ENCODE measurements at regions not wholly inside any gene's neighbourhood (a gene's known extent, or its start where the extent isn't known, plus 50 kb on each side); places are given as distances from the start of the nearest gene placed in this dataset.
"Not testable (repeated sequence)": the region's sequence is repeated elsewhere in the genome, so short reads cannot be mapped to it uniquely, and the experiment has no call there.

GRCh38 chr15:88965097-88965496, 51.9 kb upstream of the MFGE8 start:
- not testable (repeated sequence) for H3K4me1 ChIP-seq (ENCODE audit: low read length); H3K4me2 ChIP-seq (ENCODE audit: low read length); H2AFZ ChIP-seq (ENCODE audit: low read depth, low read length); H3K4me3 ChIP-seq (ENCODE audit: low read length); H3K9me3 ChIP-seq (ENCODE audit: insufficient read depth, low read length); H3K27ac ChIP-seq (ENCODE audit: low read length); H3K36me3 ChIP-seq (replicated peaks; ENCODE audit: low read depth, low read length); H3K79me2 ChIP-seq (ENCODE audit: low read length); H3K9ac ChIP-seq (ENCODE audit: low read length); H4K20me1 ChIP-seq (ENCODE audit: insufficient read depth, low read length)
- peaks cover 13% of the 10 kb centered on the region; the same call in 1 of the 2 replicates for H3K27me3 ChIP-seq (ENCODE audit: low read depth, low read length)

GRCh38 chr15:88970232-88970631, 57.1 kb upstream of the MFGE8 start:
- H3K27ac ChIP-seq (ENCODE audit: low read length), result no peak overlapping the region
- H3K79me2 ChIP-seq (ENCODE audit: low read length), result no peaks in the 10 kb centered on the region
- H3K9me3 ChIP-seq (ENCODE audit: insufficient read depth, low read length), result no peaks in the 10 kb centered on the region
- no peak overlapping the region for H3K4me3 ChIP-seq (ENCODE audit: low read length)
- peaks cover 2% of the 10 kb centered on the region; the same call in 1 of the 2 replicates for H3K27me3 ChIP-seq (ENCODE audit: low read depth, low read length)
- no peak overlapping the region for H3K9ac ChIP-seq (ENCODE audit: low read length)
- peaks cover 5% of the 10 kb centered on the region for H3K4me1 ChIP-seq (ENCODE audit: low read length)
- no peaks in the 10 kb centered on the region for H4K20me1 ChIP-seq (ENCODE audit: insufficient read depth, low read length)
- H3K4me2 ChIP-seq (ENCODE audit: low read length), result no peak overlapping the region
- no peaks in the 10 kb centered on the region for H3K36me3 ChIP-seq (replicated peaks; ENCODE audit: low read depth, low read length)
- TF ChIP-seq EZH2phosphoT487 (IDR thresholded peaks at IDR 0.05; ENCODE audit: low read depth) (no peak), CTCF (IDR thresholded peaks at IDR 0.05; ENCODE audit: low read depth, low read length) (no peak)
- no peak overlapping the region for H2AFZ ChIP-seq (ENCODE audit: low read depth, low read length)

GRCh38 chr15:88974392-88974791, 61.2 kb upstream of the MFGE8 start:
- no peak overlapping the region for H3K9ac ChIP-seq (ENCODE audit: low read length)

GRCh38 chr15:88975891-88976290, 62.7 kb upstream of the MFGE8 start:
- Histone ChIP-seq H2AFZ (ENCODE audit: low read depth, low read length) (no peak overlapping the region), H3K36me3 (replicated peaks; ENCODE audit: low read depth, low read length) (no peaks in the 10 kb centered on the region), H3K9ac (ENCODE audit: low read length) (no peak overlapping the region), H3K9me3 (ENCODE audit: insufficient read depth, low read length) (no peaks in the 10 kb centered on the region), H3K4me3 (ENCODE audit: low read length) (no peak overlapping the region), H3K27me3 (ENCODE audit: low read depth, low read length) (peaks cover 22% of the 10 kb centered on the region), H3K27ac (ENCODE audit: low read length) (no peak overlapping the region), H3K79me2 (ENCODE audit: low read length) (no peaks in the 10 kb centered on the region), H3K4me2 (ENCODE audit: low read length) (no peak overlapping the region), H3K4me1 (ENCODE audit: low read length) (peaks cover 5% of the 10 kb centered on the region), H4K20me1 (ENCODE audit: insufficient read depth, low read length) (no peaks in the 10 kb centered on the region)
- TF ChIP-seq EZH2phosphoT487 (IDR thresholded peaks at IDR 0.05; ENCODE audit: low read depth) (no peak), CTCF (IDR thresholded peaks at IDR 0.05; ENCODE audit: low read depth, low read length) (no peak)

More at GRCh38 chr15:88974392-88974791, 61.2 kb upstream of the MFGE8 start:
- Histone ChIP-seq H3K4me3 (ENCODE audit: low read length) (no peak overlapping the region), H4K20me1 (ENCODE audit: insufficient read depth, low read length) (no peaks in the 10 kb centered on the region), H3K27ac (ENCODE audit: low read length) (no peak overlapping the region), H3K9me3 (ENCODE audit: insufficient read depth, low read length) (no peaks in the 10 kb centered on the region), H2AFZ (ENCODE audit: low read depth, low read length) (no peak overlapping the region), H3K4me1 (ENCODE audit: low read length) (peaks cover 5% of the 10 kb centered on the region), H3K79me2 (ENCODE audit: low read length) (no peaks in the 10 kb centered on the region), H3K27me3 (ENCODE audit: low read depth, low read length) (peaks cover 22% of the 10 kb centered on the region), H3K36me3 (replicated peaks; ENCODE audit: low read depth, low read length) (no peaks in the 10 kb centered on the region), H3K4me2 (ENCODE audit: low read length) (no peak overlapping the region)
- no peak for TF ChIP-seq CTCF (IDR thresholded peaks at IDR 0.05; ENCODE audit: low read depth, low read length)

GRCh38 chr15:88976656-88977055, 63.5 kb upstream of the MFGE8 start:
- H3K79me2 ChIP-seq (ENCODE audit: low read length), result no peaks in the 10 kb centered on the region
- H3K36me3 ChIP-seq (replicated peaks; ENCODE audit: low read depth, low read length), result no peaks in the 10 kb centered on the region
- TF ChIP-seq CTCF (IDR thresholded peaks at IDR 0.05; ENCODE audit: low read depth, low read length) (no peak), EZH2phosphoT487 (IDR thresholded peaks at IDR 0.05; ENCODE audit: low read depth) (no peak)
- no peak overlapping the region for H3K4me3 ChIP-seq (ENCODE audit: low read length)
- H3K4me1 ChIP-seq (ENCODE audit: low read length), result peaks cover 5% of the 10 kb centered on the region
- no peak overlapping the region for H3K27ac ChIP-seq (ENCODE audit: low read length)
- no peak overlapping the region for H2AFZ ChIP-seq (ENCODE audit: low read depth, low read length)
- no peaks in the 10 kb centered on the region for H4K20me1 ChIP-seq (ENCODE audit: insufficient read depth, low read length)
- H3K9ac ChIP-seq (ENCODE audit: low read length), result no peak overlapping the region
- H3K27me3 ChIP-seq (ENCODE audit: low read depth, low read length), result peaks cover 22% of the 10 kb centered on the region
- no peak overlapping the region for H3K4me2 ChIP-seq (ENCODE audit: low read length)
- no peaks in the 10 kb centered on the region for H3K9me3 ChIP-seq (ENCODE audit: insufficient read depth, low read length)

All from OCI-LY3 (cell line).